CD14-positive monocyte (primary cell): ENCODE measurements at regions not wholly inside any gene's neighbourhood (a gene's known extent, or its start where the extent isn't known, plus 50 kb on each side); places are given as distances from the start of the nearest gene placed in this dataset.

Experiments used
- DNase-seq, 3 donors: peaks; one replicate each; pipeline ENCODE4 v3.0.0-alpha.2; 2011 to 2022
- H2AFZ ChIP-seq: 2 replicates; pipeline ENCODE4 v1.6.0; 2012; ENCODE audit warnings: mild to moderate bottlenecking, low read depth, low read length, inconsistent platforms; ENCODE audit not compliant: insufficient read depth, poor library complexity, severe bottlenecking
- H3K27ac ChIP-seq, 2 donors: 1 replicate in 1 of 2; 2 replicates in 1 of 2; pipeline ENCODE4 v1.5.1; 2012 to 2013; ENCODE audit warnings: low read length in 2 of 2, control low read depth in 1 of 2, inconsistent platforms in 1 of 2, low read depth in 1 of 2, mild to moderate bottlenecking in 1 of 2
- H3K27me3 ChIP-seq, 2 donors: one replicate each; pipeline versions ENCODE4 v1.6.0 to v1.6.1; 2011 to 2013; ENCODE audit warnings: low read length in 2 of 2; ENCODE audit not compliant: control insufficient read depth in 2 of 2, insufficient read depth in 2 of 2
- H3K36me3 ChIP-seq, 2 donors: replicated peaks in 1 of 2; 1 replicate in 1 of 2; 2 replicates in 1 of 2; pipeline versions ENCODE4 v1.5.1 to v1.6.1; 2012 to 2013; ENCODE audit warnings: low read length in 2 of 2, control low read depth in 1 of 2, inconsistent platforms in 1 of 2, mild to moderate bottlenecking in 1 of 2; ENCODE audit not compliant: insufficient read depth in 2 of 2, control insufficient read depth in 1 of 2
- H3K4me1 ChIP-seq, 2 donors: 1 replicate in 1 of 2; 2 replicates in 1 of 2; pipeline versions ENCODE4 v1.5.1 to v1.6.1; 2012 to 2013; ENCODE audit warnings: low read length in 2 of 2, control low read depth in 1 of 2, inconsistent platforms in 1 of 2, mild to moderate bottlenecking in 1 of 2, moderate library complexity in 1 of 2; ENCODE audit not compliant: insufficient read depth in 2 of 2, control insufficient read depth in 1 of 2
- H3K4me2 ChIP-seq: replicated peaks from 2 replicates; pipeline ENCODE3; 2012; ENCODE audit warnings: low read length, moderate library complexity, mild to moderate bottlenecking; ENCODE audit not compliant: poor library complexity, severe bottlenecking; ENCODE audit errors: extremely low read depth
- H3K4me3 ChIP-seq, 3 experiments: fragments of 200-600 bp in 1 of 3; sonication (generic) in 1 of 3; replicated peaks in 1 of 3; 1 replicate in 2 of 3; 2 replicates in 1 of 3; pipeline ENCODE4 v1.5.1; 2011 to 2013; ENCODE audit warnings: low read length in 3 of 3, mild to moderate bottlenecking in 3 of 3, control low read depth in 2 of 3, low read depth in 2 of 3, inconsistent platforms in 1 of 3, moderate library complexity in 1 of 3
- H3K79me2 ChIP-seq: 2 replicates; pipeline ENCODE4 v1.6.0; 2012; ENCODE audit warnings: mild to moderate bottlenecking, control low read depth, inconsistent platforms, low read length, moderate library complexity; ENCODE audit not compliant: insufficient read depth
- H3K9ac ChIP-seq: 2 replicates; pipeline ENCODE4 v1.6.0; 2017; ENCODE audit warnings: low read length, mild to moderate bottlenecking; ENCODE audit not compliant: insufficient read depth, poor library complexity, severe bottlenecking
- H3K9me3 ChIP-seq, 2 donors: replicated peaks in 1 of 2; 1 replicate in 1 of 2; 2 replicates in 1 of 2; pipeline versions ENCODE4 v1.5.1 to v1.6.1; 2012 to 2013; ENCODE audit warnings: low read length in 2 of 2, control low read depth in 1 of 2; ENCODE audit not compliant: control insufficient read depth in 1 of 2, insufficient read depth in 1 of 2
- H4K20me1 ChIP-seq: 2 replicates; pipeline ENCODE4 v1.6.0; 2012; ENCODE audit warnings: mild to moderate bottlenecking, low read length, control low read depth, moderate library complexity; ENCODE audit not compliant: insufficient read depth
- H3K27ac Mint-ChIP-seq, 7 donors: one replicate each; pipeline ENCODE4 v1.8.0; 2020; ENCODE audit warnings: mild to moderate bottlenecking in 7 of 7, mixed read lengths in 7 of 7, moderate library complexity in 6 of 7, inconsistent platforms in 2 of 7
- H3K27me3 Mint-ChIP-seq, 3 donors: one replicate each; pipeline ENCODE4 v1.8.0; 2021 to 2022; ENCODE audit warnings: low read depth in 3 of 3, mild to moderate bottlenecking in 3 of 3, mixed read lengths in 3 of 3, moderate library complexity in 3 of 3, inconsistent platforms in 1 of 3
- H3K36me3 Mint-ChIP-seq, 2 donors: one replicate each; pipeline ENCODE4 v1.8.0; 2020; ENCODE audit warnings: mixed read lengths in 2 of 2, inconsistent platforms in 1 of 2, mild to moderate bottlenecking in 1 of 2
- H3K4me1 Mint-ChIP-seq: one replicate; pipeline ENCODE4 v1.8.0; 2020; ENCODE audit warnings: mild to moderate bottlenecking, mixed read lengths
- H3K4me3 Mint-ChIP-seq, 2 donors: one replicate each; pipeline ENCODE4 v1.8.0; 2020; ENCODE audit warnings: mild to moderate bottlenecking in 2 of 2, mixed read lengths in 2 of 2, moderate library complexity in 1 of 2
- H3K9me3 Mint-ChIP-seq, 7 donors: one replicate each; pipeline ENCODE4 v1.8.0; 2020 to 2022; ENCODE audit warnings: mixed read lengths in 7 of 7, mild to moderate bottlenecking in 6 of 7, moderate library complexity in 6 of 7, inconsistent platforms in 2 of 7
- WGBS: methylation state at CpG from one replicate; pipeline ENCODE4 v1.1.5; 2013; ENCODE audit warnings: missing lambda C conversion rate; ENCODE audit not compliant: insufficient coverage; 5-methylcytosine and 5-hydroxymethylcytosine counted together
- intact Hi-C, 2 donors: fragments of 100-400 bp; cut with micrococcal nuclease; formaldehyde crosslinking; loops; one replicate each; pipeline versions ENCODE4 v1.15.0 to v1.15.1; 2023
- TF ChIP-seq, protein P1 (sequence below): fragments of 200-600 bp; IDR thresholded peaks from one replicate; pipeline ENCODE4 v1.8.0; 2022; ENCODE audit warnings: antibody characterized with exemption, mild to moderate bottlenecking

GRCh38 chr12:74846116-74846515 is 308.5 kb downstream of the ATXN7L3B start:
- no peak overlapping the region for H3K27ac Mint-ChIP-seq

DNA sequence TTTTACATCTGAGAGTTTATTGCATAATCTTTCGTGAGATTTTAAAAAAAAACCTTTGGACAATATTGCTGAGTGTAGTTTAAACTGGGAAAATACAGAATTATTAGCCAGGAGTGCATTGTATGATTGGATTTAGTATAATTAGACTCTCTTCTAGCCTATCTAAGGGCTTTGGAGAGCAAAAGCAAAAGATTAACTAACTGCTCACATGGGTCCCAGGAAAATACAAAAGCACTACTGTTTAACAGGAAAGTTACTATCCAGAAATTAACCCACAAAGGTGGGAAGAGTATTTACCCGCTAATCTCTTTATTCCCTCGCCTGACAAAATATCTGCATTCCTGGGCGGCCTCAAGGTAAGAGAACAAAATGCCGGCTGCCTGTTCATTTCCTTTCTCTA is 309.5 kb downstream of the ATXN7L3B start:
- Histone ChIP-seq H3K27ac (no peak overlapping the region), H2AFZ (no peak overlapping the region), H3K36me3 (no peaks in the 10 kb centered on the region), H3K4me2 (no peak overlapping the region), H3K79me2 (no peaks in the 10 kb centered on the region), H4K20me1 (no peaks in the 10 kb centered on the region), H3K27me3 (no peaks in the 10 kb centered on the region), H3K9me3 (no peaks in the 10 kb centered on the region), H3K4me1 (no peaks in the 10 kb centered on the region), H3K4me3 (no peak overlapping the region), H3K9ac (no peak overlapping the region)
- Mint-ChIP-seq H3K36me3 (no peaks in the 10 kb centered on the region), H3K27me3 (no peaks in the 10 kb centered on the region), H3K4me3 (no peak overlapping the region), H3K27ac (no peak overlapping the region), H3K9me3 (no peaks in the 10 kb centered on the region), H3K4me1 (no peaks in the 10 kb centered on the region)
- DNase-seq, result no peak
- intact Hi-C loops, result no loop called here
- TF ChIP-seq, protein P1, sequence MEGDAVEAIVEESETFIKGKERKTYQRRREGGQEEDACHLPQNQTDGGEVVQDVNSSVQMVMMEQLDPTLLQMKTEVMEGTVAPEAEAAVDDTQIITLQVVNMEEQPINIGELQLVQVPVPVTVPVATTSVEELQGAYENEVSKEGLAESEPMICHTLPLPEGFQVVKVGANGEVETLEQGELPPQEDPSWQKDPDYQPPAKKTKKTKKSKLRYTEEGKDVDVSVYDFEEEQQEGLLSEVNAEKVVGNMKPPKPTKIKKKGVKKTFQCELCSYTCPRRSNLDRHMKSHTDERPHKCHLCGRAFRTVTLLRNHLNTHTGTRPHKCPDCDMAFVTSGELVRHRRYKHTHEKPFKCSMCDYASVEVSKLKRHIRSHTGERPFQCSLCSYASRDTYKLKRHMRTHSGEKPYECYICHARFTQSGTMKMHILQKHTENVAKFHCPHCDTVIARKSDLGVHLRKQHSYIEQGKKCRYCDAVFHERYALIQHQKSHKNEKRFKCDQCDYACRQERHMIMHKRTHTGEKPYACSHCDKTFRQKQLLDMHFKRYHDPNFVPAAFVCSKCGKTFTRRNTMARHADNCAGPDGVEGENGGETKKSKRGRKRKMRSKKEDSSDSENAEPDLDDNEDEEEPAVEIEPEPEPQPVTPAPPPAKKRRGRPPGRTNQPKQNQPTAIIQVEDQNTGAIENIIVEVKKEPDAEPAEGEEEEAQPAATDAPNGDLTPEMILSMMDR, result no peak
- WGBS, result 67% methylated on average over 1 of the region's 5 CpGs

More at GRCh38 chr12:74846116-74846515, 308.5 kb downstream of the ATXN7L3B start:
- Histone ChIP-seq H3K4me3 (no peak overlapping the region), H3K79me2 (no peaks in the 10 kb centered on the region), H3K9ac (no peak overlapping the region), H3K36me3 (no peaks in the 10 kb centered on the region), H3K4me1 (no peaks in the 10 kb centered on the region), H3K27me3 (no peaks in the 10 kb centered on the region), H3K9me3 (no peaks in the 10 kb centered on the region), H2AFZ (no peak overlapping the region), H3K4me2 (no peak overlapping the region), H3K27ac (no peak overlapping the region), H4K20me1 (no peaks in the 10 kb centered on the region)
- DNase-seq, result no peak
- Mint-ChIP-seq H3K36me3 (no peaks in the 10 kb centered on the region), H3K4me3 (no peak overlapping the region), H3K9me3 (no peaks in the 10 kb centered on the region), H3K27me3 (no peaks in the 10 kb centered on the region), H3K4me1 (no peaks in the 10 kb centered on the region)
- intact Hi-C loops, result no loop called here
- WGBS, result 71% methylated on average over 1 of the region's 2 CpGs
- TF ChIP-seq, protein P1, result no peak
